Breast epithelium (tissue), 3 donors: ENCODE measurements at regions not wholly inside any gene's neighbourhood (a gene's known extent, or its start where the extent isn't known, plus 50 kb on each side); places are given as distances from the start of the nearest gene placed in this dataset.

ENCODE experiments used
- CTCF ChIP-seq, 3 donors: fragments of 450-650 bp; IDR thresholded peaks; one replicate each; pipeline ENCODE4 v1.5.1; 2016 to 2017; ENCODE audit warnings: antibody characterized with exemption in 3 of 3, mild to moderate bottlenecking in 3 of 3, moderate library complexity in 3 of 3
- POLR2A ChIP-seq: fragments of 450-650 bp; IDR thresholded peaks from one replicate; pipeline ENCODE4 v1.6.1; 2016; ENCODE audit warnings: antibody characterized with exemption, mild to moderate bottlenecking, moderate library complexity

- TF ChIP-seq POLR2A (no peak), CTCF (IDR thresholded peaks at IDR 0.05) (no peak)
Measured at GRCh38 chr9:29981013-29981412, 2403.4 kb upstream of the ACO1 start.
